ENCODE measurements at regions not wholly inside any gene's neighbourhood (a gene's known extent, or its start where the extent isn't known, plus 50 kb on each side); places are given as distances from the start of the nearest gene placed in this dataset.

DNA sequence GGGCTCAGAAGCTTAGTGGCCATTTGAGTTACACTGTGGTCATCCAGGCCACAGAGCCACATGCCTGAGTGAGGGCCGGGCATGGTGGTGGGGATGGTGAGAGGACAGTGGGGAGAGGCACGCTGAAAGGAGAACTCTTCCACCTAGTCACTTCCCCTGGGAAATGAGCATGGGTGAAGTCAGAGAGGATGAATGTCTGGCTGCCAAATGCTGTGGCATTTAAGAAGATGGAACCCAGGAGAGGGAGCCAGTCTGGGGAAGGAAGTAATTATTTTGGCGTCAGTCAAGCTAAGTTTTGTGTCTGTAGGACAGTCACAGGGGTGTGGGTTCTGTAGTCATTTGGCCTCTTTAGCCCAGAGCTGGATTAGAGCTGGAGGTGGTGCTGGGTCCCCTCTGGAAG, 86.0 kb upstream of the PODXL start:
- H3K27me3 ChIP-seq (ENCODE audit: insufficient read depth, poor library complexity, severe bottlenecking): no peaks in the 10 kb centered on the region
- no peak overlapping the region for H3K27ac ChIP-seq (replicated peaks)
- no peak overlapping the region for H3K4me3 ChIP-seq (replicated peaks; ENCODE audit: insufficient read depth, low read length)
- TF ChIP-seq, protein P1, sequence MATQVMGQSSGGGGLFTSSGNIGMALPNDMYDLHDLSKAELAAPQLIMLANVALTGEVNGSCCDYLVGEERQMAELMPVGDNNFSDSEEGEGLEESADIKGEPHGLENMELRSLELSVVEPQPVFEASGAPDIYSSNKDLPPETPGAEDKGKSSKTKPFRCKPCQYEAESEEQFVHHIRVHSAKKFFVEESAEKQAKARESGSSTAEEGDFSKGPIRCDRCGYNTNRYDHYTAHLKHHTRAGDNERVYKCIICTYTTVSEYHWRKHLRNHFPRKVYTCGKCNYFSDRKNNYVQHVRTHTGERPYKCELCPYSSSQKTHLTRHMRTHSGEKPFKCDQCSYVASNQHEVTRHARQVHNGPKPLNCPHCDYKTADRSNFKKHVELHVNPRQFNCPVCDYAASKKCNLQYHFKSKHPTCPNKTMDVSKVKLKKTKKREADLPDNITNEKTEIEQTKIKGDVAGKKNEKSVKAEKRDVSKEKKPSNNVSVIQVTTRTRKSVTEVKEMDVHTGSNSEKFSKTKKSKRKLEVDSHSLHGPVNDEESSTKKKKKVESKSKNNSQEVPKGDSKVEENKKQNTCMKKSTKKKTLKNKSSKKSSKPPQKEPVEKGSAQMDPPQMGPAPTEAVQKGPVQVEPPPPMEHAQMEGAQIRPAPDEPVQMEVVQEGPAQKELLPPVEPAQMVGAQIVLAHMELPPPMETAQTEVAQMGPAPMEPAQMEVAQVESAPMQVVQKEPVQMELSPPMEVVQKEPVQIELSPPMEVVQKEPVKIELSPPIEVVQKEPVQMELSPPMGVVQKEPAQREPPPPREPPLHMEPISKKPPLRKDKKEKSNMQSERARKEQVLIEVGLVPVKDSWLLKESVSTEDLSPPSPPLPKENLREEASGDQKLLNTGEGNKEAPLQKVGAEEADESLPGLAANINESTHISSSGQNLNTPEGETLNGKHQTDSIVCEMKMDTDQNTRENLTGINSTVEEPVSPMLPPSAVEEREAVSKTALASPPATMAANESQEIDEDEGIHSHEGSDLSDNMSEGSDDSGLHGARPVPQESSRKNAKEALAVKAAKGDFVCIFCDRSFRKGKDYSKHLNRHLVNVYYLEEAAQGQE (IDR thresholded peaks at IDR 0.05; ENCODE audit: insufficient replicate concordance, low read depth): no peak
- TF ChIP-seq, protein P2, sequence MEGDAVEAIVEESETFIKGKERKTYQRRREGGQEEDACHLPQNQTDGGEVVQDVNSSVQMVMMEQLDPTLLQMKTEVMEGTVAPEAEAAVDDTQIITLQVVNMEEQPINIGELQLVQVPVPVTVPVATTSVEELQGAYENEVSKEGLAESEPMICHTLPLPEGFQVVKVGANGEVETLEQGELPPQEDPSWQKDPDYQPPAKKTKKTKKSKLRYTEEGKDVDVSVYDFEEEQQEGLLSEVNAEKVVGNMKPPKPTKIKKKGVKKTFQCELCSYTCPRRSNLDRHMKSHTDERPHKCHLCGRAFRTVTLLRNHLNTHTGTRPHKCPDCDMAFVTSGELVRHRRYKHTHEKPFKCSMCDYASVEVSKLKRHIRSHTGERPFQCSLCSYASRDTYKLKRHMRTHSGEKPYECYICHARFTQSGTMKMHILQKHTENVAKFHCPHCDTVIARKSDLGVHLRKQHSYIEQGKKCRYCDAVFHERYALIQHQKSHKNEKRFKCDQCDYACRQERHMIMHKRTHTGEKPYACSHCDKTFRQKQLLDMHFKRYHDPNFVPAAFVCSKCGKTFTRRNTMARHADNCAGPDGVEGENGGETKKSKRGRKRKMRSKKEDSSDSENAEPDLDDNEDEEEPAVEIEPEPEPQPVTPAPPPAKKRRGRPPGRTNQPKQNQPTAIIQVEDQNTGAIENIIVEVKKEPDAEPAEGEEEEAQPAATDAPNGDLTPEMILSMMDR (IDR thresholded peaks at IDR 0.05; ENCODE audit: insufficient read depth, low read length): no peak
- TF ChIP-seq POLR2AphosphoS5 (IDR thresholded peaks at IDR 0.05; ENCODE audit: low read depth): no peak
- no peak for TF ChIP-seq SPI1 (IDR thresholded peaks at IDR 0.05; ENCODE audit: borderline replicate concordance, low read depth)
- no peak for TF ChIP-seq GABPA (IDR thresholded peaks at IDR 0.05; ENCODE audit: low read depth)
- DNase-seq (ENCODE audit: low read depth in 1 of 2, low spot score in 1 of 2): no peak

DNA sequence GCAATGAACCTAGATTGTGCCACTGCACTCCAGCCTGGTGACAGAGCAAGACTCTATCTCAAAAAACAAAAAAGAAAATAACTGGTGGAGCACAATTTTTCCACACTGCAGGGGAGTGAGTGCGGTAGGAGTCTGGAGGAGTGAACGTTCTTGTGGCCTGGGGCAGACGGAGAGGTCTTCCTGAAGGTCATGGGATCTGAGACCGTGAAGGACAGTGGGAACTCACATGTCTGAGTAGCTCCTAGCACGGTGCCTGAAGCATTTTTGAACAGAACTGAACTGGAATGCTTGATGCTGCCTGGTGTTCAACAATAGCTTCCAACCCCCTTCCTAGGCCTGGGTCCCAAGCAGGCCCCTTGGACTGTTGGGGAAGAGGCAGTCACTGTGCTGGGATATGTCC, 84.3 kb upstream of the PODXL start:
- no peak overlapping the region for H3K4me3 ChIP-seq (replicated peaks; ENCODE audit: insufficient read depth, low read length)
- no peaks in the 10 kb centered on the region for H3K27me3 ChIP-seq (ENCODE audit: insufficient read depth, poor library complexity, severe bottlenecking)
- no peak for DNase-seq (ENCODE audit: low read depth in 1 of 2, low spot score in 1 of 2)
- H3K27ac ChIP-seq (replicated peaks): no peak overlapping the region
- TF ChIP-seq, protein P1 (IDR thresholded peaks at IDR 0.05; ENCODE audit: insufficient replicate concordance, low read depth): no peak
- no peak for TF ChIP-seq SPI1 (IDR thresholded peaks at IDR 0.05; ENCODE audit: borderline replicate concordance, low read depth)
- no peak for TF ChIP-seq POLR2AphosphoS5 (IDR thresholded peaks at IDR 0.05; ENCODE audit: low read depth)
- TF ChIP-seq GABPA (IDR thresholded peaks at IDR 0.05; ENCODE audit: low read depth): no peak
- TF ChIP-seq, protein P2 (IDR thresholded peaks at IDR 0.05; ENCODE audit: insufficient read depth, low read length): no peak

DNA sequence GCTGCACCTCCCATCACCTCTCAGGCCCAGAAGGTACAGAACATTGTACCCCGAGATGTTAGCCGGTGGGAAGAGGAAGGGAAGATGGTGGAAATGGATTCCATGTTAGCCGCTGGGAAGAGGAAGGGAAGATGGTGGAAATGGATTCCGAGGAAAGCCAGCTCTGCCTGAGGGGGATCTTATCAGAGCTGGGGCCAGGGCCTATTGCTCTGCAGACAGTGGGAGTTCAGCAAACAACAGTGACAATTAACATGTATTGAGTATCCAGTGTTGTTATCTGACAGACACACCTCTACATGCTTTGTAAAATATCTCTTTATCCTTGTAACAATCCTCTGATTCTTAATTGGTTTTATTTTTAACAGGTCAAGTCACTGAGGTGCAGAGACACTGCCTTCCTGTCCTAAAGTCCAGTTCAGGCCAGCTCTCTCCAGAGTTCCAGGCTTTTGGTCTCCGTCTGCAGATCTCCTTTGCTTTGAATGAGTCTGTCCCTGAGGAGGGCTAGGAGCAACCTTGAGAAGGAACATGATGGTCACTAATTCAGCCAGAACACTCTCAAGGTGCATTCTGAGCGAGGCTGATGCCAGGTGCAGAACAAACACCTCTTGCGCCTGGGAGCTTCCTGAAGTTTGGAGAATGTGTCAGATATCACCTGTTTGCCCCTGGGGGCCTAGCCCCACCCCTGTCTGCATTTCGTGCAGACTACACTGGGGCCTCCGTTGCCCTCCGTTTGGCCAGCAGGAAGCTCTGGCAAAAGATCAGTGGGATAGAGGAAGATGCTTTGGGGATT, 82.4 kb upstream of the PODXL start:
- Histone ChIP-seq H3K4me3 (replicated peaks; ENCODE audit: insufficient read depth, low read length) (no peak overlapping the region), H3K27me3 (ENCODE audit: insufficient read depth, poor library complexity, severe bottlenecking) (no peaks in the 10 kb centered on the region), H3K27ac (replicated peaks) (no peak overlapping the region)
- DNase-seq (ENCODE audit: low read depth in 1 of 2, low spot score in 1 of 2): no peak
- TF ChIP-seq GABPA (IDR thresholded peaks at IDR 0.05; ENCODE audit: low read depth) (no peak), POLR2AphosphoS5 (IDR thresholded peaks at IDR 0.05; ENCODE audit: low read depth) (no peak), SPI1 (IDR thresholded peaks at IDR 0.05; ENCODE audit: borderline replicate concordance, low read depth) (no peak)
- TF ChIP-seq, protein P1 (IDR thresholded peaks at IDR 0.05; ENCODE audit: insufficient replicate concordance, low read depth): no peak
- TF ChIP-seq, protein P2 (IDR thresholded peaks at IDR 0.05; ENCODE audit: insufficient read depth, low read length): no peak
